Mononuclear cell (primary cell): ENCODE measurements at regions not wholly inside any gene's neighbourhood (a gene's known extent, or its start where the extent isn't known, plus 50 kb on each side); places are given as distances from the start of the nearest gene placed in this dataset.
"Not testable (repeated sequence)": the region's sequence is repeated elsewhere in the genome, so short reads cannot be mapped to it uniquely, and the experiment has no call there.

Experiments
- H3K27me3 ChIP-seq: 2 replicates; pipeline ENCODE4 v1.6.0; 2011; ENCODE audit warnings: low read length, control low read depth; ENCODE audit not compliant: insufficient read depth
- H3K4me1 ChIP-seq: 2 replicates; pipeline ENCODE4 v1.5.1; 2011; ENCODE audit warnings: mild to moderate bottlenecking, low read length, control low read depth; ENCODE audit not compliant: insufficient read depth
- H3K4me3 ChIP-seq: 2 replicates; pipeline ENCODE4 v1.5.1; 2011; ENCODE audit warnings: mild to moderate bottlenecking, low read length, moderate library complexity
- H3K9me3 ChIP-seq: 2 replicates; pipeline ENCODE4 v1.5.1; 2011; ENCODE audit warnings: low read depth, mild to moderate bottlenecking, control low read depth, low read length

- Histone ChIP-seq H3K27me3 (no peaks in the 10 kb centered on the region), H3K4me1 (peaks cover 39% of the 10 kb centered on the region), H3K9me3 (no peaks in the 10 kb centered on the region), H3K4me3 (no peak overlapping the region)
Observed at GRCh38 chr17:45581860-45582259, 91.3 kb upstream of the PLEKHM1 start.

GRCh38 chr17:45584092-45585036 lies 93.8 kb upstream of the PLEKHM1 start:
- Histone ChIP-seq H3K4me1 (peaks cover 29% of the 10 kb centered on the region), H3K9me3 (no peaks in the 10 kb centered on the region), H3K27me3 (no peaks in the 10 kb centered on the region), H3K4me3 (peak overlapping the region; percentile 50)

- not testable (repeated sequence) for H3K9me3 ChIP-seq, H3K27me3 ChIP-seq
- Histone ChIP-seq H3K4me3 (peak overlapping the region; percentile 50), H3K4me1 (peaks cover 24% of the 10 kb centered on the region)
Observed at GRCh38 chr17:45585037-45585733, 94.7 kb upstream of the PLEKHM1 start.

GRCh38 chr17:45585794-45586650 lies 95.5 kb upstream of the PLEKHM1 start:
- peak overlapping the region; percentile 50 for H3K4me3 ChIP-seq
- H3K9me3 ChIP-seq: not testable (repeated sequence)

GRCh38 chr17:45586651-45586934 lies 96.1 kb upstream of the PLEKHM1 start:
- not testable (repeated sequence) for H3K4me3 ChIP-seq, H3K27me3 ChIP-seq, H3K9me3 ChIP-seq
- H3K4me1 ChIP-seq: peaks cover 24% of the 10 kb centered on the region

More at GRCh38 chr17:45585794-45586650, 95.5 kb upstream of the PLEKHM1 start:
- H3K27me3 ChIP-seq: not testable (repeated sequence)
- peaks cover 24% of the 10 kb centered on the region for H3K4me1 ChIP-seq

GRCh38 chr17:45592433-45592923 lies 102.0 kb upstream of the PLEKHM1 start:
- not testable (repeated sequence) for H3K4me1 ChIP-seq, H3K27me3 ChIP-seq, H3K4me3 ChIP-seq, H3K9me3 ChIP-seq

- not testable (repeated sequence) for H3K4me3 ChIP-seq, H3K4me1 ChIP-seq, H3K9me3 ChIP-seq, H3K27me3 ChIP-seq
Observed at GRCh38 chr17:45596347-45596746, 105.8 kb upstream of the PLEKHM1 start.

- not testable (repeated sequence) for H3K4me3 ChIP-seq, H3K27me3 ChIP-seq, H3K9me3 ChIP-seq, H3K4me1 ChIP-seq
Observed at GRCh38 chr17:45600052-45601012, 109.8 kb upstream of the PLEKHM1 start.

- H3K27me3 ChIP-seq, H3K4me3 ChIP-seq, H3K4me1 ChIP-seq, H3K9me3 ChIP-seq: not testable (repeated sequence)
Observed at GRCh38 chr17:45601013-45601412, 110.5 kb upstream of the PLEKHM1 start.

GRCh38 chr17:45601605-45602539 lies 111.4 kb upstream of the PLEKHM1 start:
- H3K4me1 ChIP-seq, H3K9me3 ChIP-seq, H3K27me3 ChIP-seq: not testable (repeated sequence)

GRCh38 chr17:45605751-45606150 lies 115.2 kb upstream of the PLEKHM1 start:
- H3K4me1 ChIP-seq, H3K27me3 ChIP-seq, H3K4me3 ChIP-seq, H3K9me3 ChIP-seq: not testable (repeated sequence)

More at GRCh38 chr17:45601605-45602539, 111.4 kb upstream of the PLEKHM1 start:
- not testable (repeated sequence) for H3K4me3 ChIP-seq

- H3K4me3 ChIP-seq: peak overlapping the region; percentile 30
- not testable (repeated sequence) for H3K9me3 ChIP-seq, H3K27me3 ChIP-seq, H3K4me1 ChIP-seq
Observed at GRCh38 chr17:45619984-45620405, 129.5 kb upstream of the PLEKHM1 start.

GRCh38 chr17:45620468-45620867 lies 129.9 kb upstream of the PLEKHM1 start:
- peak overlapping the region; percentile 30 for H3K4me3 ChIP-seq
- H3K4me1 ChIP-seq, H3K9me3 ChIP-seq, H3K27me3 ChIP-seq: not testable (repeated sequence)
